Esophagus squamous epithelium (tissue), 5 donors: ENCODE measurements at regions not wholly inside any gene's neighbourhood (a gene's known extent, or its start where the extent isn't known, plus 50 kb on each side); places are given as distances from the start of the nearest gene placed in this dataset.
"Not testable (repeated sequence)": the region's sequence is repeated elsewhere in the genome, so short reads cannot be mapped to it uniquely, and the experiment has no call there.

Experiments used
- DNase-seq: peaks from one replicate; lab custom pipeline; 2025; lab: John Stamatoyannopoulos, UW
- H3K27ac ChIP-seq, 4 donors: fragments of 200-600 bp; sonication (generic); one replicate each; pipeline ENCODE4 v1.5.1; 2016 to 2019; ENCODE audit warnings: mild to moderate bottlenecking in 1 of 4
- H3K27me3 ChIP-seq, 4 donors: fragments of 200-600 bp; sonication (generic); 1 replicate in 3 of 4; 2 replicates in 1 of 4; pipeline versions ENCODE4 v1.5.1 to v1.6.0; 2017 to 2021; ENCODE audit warnings: antibody characterized with exemption in 1 of 4
- H3K36me3 ChIP-seq, 3 donors: fragments of 200-600 bp; sonication (generic); one replicate each; pipeline ENCODE4 v1.5.1; 2016 to 2019
- H3K4me1 ChIP-seq, 3 donors: fragments of 200-600 bp; sonication (generic); one replicate each; pipeline ENCODE4 v1.5.1; 2017 to 2019
- H3K4me3 ChIP-seq, 4 donors: fragments of 200-600 bp; sonication (generic); 1 replicate in 3 of 4; 2 replicates in 1 of 4; pipeline ENCODE4 v1.5.1; 2016 to 2019; ENCODE audit warnings: mild to moderate bottlenecking in 2 of 4, moderate library complexity in 1 of 4
- H3K9me3 ChIP-seq, 3 donors: fragments of 200-600 bp; sonication (generic); one replicate each; pipeline ENCODE4 v1.5.1; 2016 to 2019
- POLR2A ChIP-seq, 4 donors: fragments of 450-650 bp; IDR thresholded peaks; one replicate each; pipeline ENCODE4 v1.6.1; 2017; ENCODE audit warnings: antibody characterized with exemption in 4 of 4, mild to moderate bottlenecking in 4 of 4, moderate library complexity in 3 of 4
- WGBS, 2 donors: methylation state at CpG; one replicate each; pipeline ENCODE4 v1.1.5; 2018; 5-methylcytosine and 5-hydroxymethylcytosine counted together
- intact Hi-C: fragments of 100-400 bp; cut with DNase I; formaldehyde crosslinking; loops from one replicate; pipeline ENCODE4 v1.15.0; 2022
- TF ChIP-seq, protein P1 (sequence below), 6 experiments: fragments of 450-650 bp in 4 of 6; fragments of 200-600 bp in 2 of 6; sonication (generic) in 2 of 6; IDR thresholded peaks; one replicate each; pipeline ENCODE4 v1.5.1; 2016 to 2019; ENCODE audit warnings: antibody characterized with exemption in 6 of 6, mild to moderate bottlenecking in 4 of 6, moderate library complexity in 4 of 6
- donor health status: DM: yes; HTN: yes; CAD: no.

DNA sequence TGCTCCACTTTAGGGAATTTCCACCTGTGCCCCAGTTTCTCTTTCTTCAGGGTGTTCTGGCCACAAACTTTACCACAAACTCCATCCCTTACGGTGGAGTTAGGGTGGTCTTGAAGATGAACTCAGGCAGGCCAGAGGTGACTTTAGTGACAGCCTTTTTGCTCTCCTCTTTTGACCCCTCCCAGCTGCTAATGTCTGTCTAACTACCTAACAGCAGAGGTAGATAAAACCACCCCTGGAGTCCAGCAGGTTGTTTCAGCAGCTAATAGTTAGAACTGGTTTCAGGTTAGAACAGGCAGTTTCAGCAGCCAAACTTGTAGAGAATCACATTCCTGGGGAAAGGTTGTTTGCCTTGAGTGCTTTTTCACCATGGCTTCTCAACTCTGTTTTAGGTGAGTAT, 971.3 kb upstream of the CDH18 start:
- H3K4me3 ChIP-seq: no peak overlapping the region
- DNase-seq: no peak
- no peak overlapping the region for H3K27ac ChIP-seq
- TF ChIP-seq POLR2A (IDR thresholded peaks at IDR 0.05): no peak
- TF ChIP-seq, protein P1, sequence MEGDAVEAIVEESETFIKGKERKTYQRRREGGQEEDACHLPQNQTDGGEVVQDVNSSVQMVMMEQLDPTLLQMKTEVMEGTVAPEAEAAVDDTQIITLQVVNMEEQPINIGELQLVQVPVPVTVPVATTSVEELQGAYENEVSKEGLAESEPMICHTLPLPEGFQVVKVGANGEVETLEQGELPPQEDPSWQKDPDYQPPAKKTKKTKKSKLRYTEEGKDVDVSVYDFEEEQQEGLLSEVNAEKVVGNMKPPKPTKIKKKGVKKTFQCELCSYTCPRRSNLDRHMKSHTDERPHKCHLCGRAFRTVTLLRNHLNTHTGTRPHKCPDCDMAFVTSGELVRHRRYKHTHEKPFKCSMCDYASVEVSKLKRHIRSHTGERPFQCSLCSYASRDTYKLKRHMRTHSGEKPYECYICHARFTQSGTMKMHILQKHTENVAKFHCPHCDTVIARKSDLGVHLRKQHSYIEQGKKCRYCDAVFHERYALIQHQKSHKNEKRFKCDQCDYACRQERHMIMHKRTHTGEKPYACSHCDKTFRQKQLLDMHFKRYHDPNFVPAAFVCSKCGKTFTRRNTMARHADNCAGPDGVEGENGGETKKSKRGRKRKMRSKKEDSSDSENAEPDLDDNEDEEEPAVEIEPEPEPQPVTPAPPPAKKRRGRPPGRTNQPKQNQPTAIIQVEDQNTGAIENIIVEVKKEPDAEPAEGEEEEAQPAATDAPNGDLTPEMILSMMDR (IDR thresholded peaks at IDR 0.05): no peak
- H3K9me3 ChIP-seq: no peaks in the 10 kb centered on the region
- no peaks in the 10 kb centered on the region for H3K27me3 ChIP-seq
- 40 to 78% methylated on average over 1 of the region's 1 CpG for WGBS, 2 donors
- no peaks in the 10 kb centered on the region for H3K36me3 ChIP-seq
- H3K4me1 ChIP-seq: no peaks in the 10 kb centered on the region
- intact Hi-C loops: no loop called here

DNA sequence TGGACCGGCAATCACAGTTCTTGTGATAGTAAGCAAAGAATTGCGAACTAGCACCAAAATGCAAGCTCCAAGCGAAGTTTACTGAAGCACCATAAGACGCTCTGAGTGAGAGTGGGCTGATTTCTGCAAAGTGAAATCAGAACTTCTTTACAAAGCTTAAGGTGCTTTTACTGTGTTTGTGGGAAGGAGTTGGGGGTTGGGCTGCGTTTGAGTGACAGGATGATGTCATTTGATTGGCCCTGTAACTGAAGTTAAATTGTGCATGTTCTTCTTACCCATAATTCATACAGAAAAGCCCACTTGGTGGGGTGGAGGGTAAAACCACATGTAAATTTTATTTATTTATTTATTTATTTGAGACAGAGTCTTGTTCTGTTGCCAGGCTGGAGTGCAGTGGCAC, 970.6 kb upstream of the CDH18 start:
- Histone ChIP-seq H3K27me3 (no peaks in the 10 kb centered on the region), H3K27ac (no peak overlapping the region), H3K4me3 (no peak overlapping the region), H3K36me3 (no peaks in the 10 kb centered on the region), H3K9me3 (no peaks in the 10 kb centered on the region), H3K4me1 (no peaks in the 10 kb centered on the region)
- WGBS, 2 donors: 72 to 74% methylated on average over 5 of the region's 5 CpGs
- no peak for DNase-seq
- intact Hi-C loops: no loop called here
- TF ChIP-seq POLR2A (IDR thresholded peaks at IDR 0.05): no peak
- TF ChIP-seq, protein P1 (IDR thresholded peaks at IDR 0.05): no peak

DNA sequence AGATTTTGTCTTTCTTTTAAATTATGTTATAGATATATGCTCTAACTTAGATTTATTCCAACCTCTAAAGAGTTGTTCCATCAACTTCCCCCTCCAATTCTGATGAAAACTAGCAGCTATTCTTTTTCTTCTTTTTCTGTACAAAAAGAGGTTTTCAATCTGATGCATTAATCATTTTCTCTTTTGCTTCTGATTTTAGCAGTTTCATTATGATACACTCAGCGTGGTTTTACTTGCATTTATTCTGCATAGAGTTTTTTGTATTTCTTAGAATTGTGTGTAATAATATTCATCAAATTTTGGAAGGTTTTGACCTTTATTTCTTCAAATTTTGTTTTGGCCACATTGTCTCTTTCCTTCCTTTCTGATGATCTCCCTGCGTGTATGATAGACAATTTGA, 968.1 kb upstream of the CDH18 start:
- H3K36me3 ChIP-seq: no peaks in the 10 kb centered on the region
- DNase-seq: no peak
- 60 to 65% methylated on average over 2 of the region's 2 CpGs for WGBS, 2 donors
- H3K27me3 ChIP-seq: no peaks in the 10 kb centered on the region
- TF ChIP-seq, protein P1 (IDR thresholded peaks at IDR 0.05): no peak
- TF ChIP-seq POLR2A (IDR thresholded peaks at IDR 0.05): no peak
- H3K27ac ChIP-seq: no peak overlapping the region
- intact Hi-C loops: no loop called here
- H3K9me3 ChIP-seq: no peaks in the 10 kb centered on the region
- no peak overlapping the region for H3K4me3 ChIP-seq
- no peaks in the 10 kb centered on the region for H3K4me1 ChIP-seq

DNA sequence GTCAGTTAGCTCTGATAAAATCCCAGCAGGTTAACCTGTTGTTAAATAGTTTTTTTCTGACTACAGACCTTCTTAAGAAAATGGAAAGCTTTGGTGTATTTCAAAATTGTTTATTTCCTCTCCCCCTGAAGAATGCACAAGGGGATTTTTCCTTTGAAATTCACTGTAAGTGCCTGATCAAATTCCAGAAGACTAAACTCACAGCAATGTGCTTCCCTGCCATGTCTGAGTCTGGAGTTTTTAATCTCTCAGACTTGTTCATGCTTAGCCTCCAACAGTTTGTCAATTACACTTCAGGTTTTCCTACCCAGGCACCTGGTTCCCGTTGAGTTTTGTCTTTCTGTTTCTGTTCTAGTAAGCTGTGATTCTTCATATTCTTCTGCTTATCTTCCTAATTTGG, 961.6 kb upstream of the CDH18 start:
- no peak for DNase-seq
- H3K9me3 ChIP-seq: no peaks in the 10 kb centered on the region
- 17 to 39% methylated on average over 1 of the region's 1 CpG for WGBS, 2 donors
- H3K4me1 ChIP-seq: no peaks in the 10 kb centered on the region
- no peaks in the 10 kb centered on the region for H3K27me3 ChIP-seq
- H3K36me3 ChIP-seq: no peaks in the 10 kb centered on the region
- intact Hi-C loops: no loop called here
- H3K4me3 ChIP-seq: no peak overlapping the region
- TF ChIP-seq, protein P1 (IDR thresholded peaks at IDR 0.05): no peak
- no peak for TF ChIP-seq POLR2A (IDR thresholded peaks at IDR 0.05)
- no peak overlapping the region for H3K27ac ChIP-seq

DNA sequence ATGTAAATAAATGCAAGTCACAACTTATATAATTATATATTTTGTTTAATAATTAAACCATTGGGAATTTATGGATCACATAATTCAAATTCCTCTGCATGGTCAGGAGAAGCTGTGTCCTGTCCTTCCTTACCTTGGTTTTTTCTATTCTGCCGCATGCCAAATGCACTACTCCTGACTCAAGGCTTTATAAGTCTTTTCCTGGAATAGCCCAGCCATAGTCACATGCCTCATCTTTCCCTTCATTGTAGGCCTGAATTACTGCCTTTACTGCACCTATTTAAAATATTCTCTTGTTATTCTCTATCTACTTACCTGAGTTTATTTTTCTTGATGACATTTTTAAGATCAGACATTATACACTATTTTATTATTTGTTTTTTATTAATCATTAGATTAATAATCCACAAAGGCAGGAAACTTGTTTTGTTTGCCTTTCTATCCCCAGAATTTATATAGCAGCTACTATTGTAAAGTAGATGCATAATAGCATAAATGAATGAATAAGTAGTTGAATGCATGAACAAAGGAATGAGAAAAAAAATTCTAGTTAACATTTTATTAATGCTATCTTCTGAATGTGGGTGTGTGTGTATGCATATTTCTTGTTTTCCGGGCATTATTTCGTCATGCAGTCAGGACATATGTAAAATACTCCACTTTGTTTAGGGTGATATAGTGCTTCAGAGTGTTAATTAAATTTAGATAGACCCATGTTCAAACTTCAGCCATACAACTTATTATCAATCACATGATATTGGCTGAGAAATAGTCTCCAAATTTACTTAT, 955.4 kb upstream of the CDH18 start:
- H3K4me3 ChIP-seq, H3K36me3 ChIP-seq, H3K27me3 ChIP-seq, DNase-seq, H3K9me3 ChIP-seq, H3K27ac ChIP-seq, intact Hi-C loops, H3K4me1 ChIP-seq: not testable (repeated sequence)
- 73 to 80% methylated on average over 3 of the region's 3 CpGs for WGBS, 2 donors

DNA sequence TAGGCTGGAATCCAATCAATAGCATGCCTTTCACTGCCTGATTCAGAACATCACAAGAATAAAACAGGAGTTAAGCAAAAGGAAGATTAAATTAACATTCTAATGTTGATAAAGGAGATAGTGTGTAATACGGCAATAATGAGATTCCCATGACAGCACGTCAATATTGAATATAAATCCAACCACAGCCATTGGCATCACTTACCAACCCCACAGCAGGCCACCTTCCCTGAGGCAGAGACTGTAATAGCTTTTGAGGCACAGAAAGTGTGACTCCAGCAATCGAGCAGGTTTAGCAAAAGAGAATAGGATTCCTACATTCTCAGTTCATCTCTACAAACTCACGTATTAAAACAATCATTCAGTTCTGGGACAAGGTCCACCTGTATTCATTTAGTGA, 954.6 kb upstream of the CDH18 start:
- H3K27ac ChIP-seq, H3K36me3 ChIP-seq, H3K4me1 ChIP-seq, H3K9me3 ChIP-seq, intact Hi-C loops, H3K27me3 ChIP-seq, DNase-seq, H3K4me3 ChIP-seq: not testable (repeated sequence)
- WGBS, 2 donors: 57 to 60% methylated on average over 4 of the region's 4 CpGs

DNA sequence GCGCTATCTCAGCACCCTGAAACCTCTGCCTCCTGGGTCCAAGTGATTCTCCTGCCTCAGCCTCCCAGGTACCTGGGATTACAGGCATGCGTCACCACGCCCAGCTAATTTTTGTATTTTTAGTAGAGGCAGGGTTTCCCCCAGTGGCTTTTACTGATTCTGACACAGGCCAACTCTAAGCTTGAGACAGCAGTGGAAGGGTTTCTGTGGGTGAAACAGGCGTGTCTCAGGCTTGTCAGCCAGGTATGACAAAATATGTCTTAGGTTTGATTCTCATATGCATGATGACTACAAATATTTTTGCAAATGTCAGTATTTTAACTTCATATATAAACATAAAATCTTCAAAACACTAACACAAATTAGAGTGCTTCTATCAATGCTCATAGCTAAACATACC, 952.8 kb upstream of the CDH18 start:
- H3K27me3 ChIP-seq, DNase-seq, H3K27ac ChIP-seq, H3K36me3 ChIP-seq, intact Hi-C loops, H3K4me3 ChIP-seq, H3K9me3 ChIP-seq, H3K4me1 ChIP-seq: not testable (repeated sequence)
- WGBS, 2 donors: 66 to 79% methylated on average over 3 of the region's 4 CpGs

DNA sequence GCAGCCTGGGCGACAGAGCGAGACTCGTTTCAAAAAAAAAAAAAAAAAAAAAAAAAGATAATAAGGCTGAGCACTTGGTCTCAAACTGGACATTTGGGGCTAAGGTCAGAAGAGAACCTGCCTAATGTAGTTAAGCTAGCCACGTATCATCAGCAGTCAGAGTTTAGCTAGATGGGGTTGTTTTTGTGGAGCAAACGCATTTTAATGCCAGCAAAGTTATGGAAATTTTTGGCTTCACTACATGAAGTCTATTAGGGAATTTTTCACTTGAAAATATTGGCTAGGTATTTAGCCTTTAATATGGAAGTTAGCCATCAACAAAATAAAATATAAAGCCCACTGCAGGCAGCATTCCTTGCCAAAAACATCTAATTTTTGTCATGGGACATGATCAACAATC, 902.9 kb upstream of the CDH18 start:
- H3K4me3 ChIP-seq, H3K36me3 ChIP-seq, H3K4me1 ChIP-seq, intact Hi-C loops, H3K27ac ChIP-seq, H3K9me3 ChIP-seq, H3K27me3 ChIP-seq, DNase-seq: not testable (repeated sequence)
- 72 to 84% methylated on average over 5 of the region's 5 CpGs for WGBS, 2 donors

DNA sequence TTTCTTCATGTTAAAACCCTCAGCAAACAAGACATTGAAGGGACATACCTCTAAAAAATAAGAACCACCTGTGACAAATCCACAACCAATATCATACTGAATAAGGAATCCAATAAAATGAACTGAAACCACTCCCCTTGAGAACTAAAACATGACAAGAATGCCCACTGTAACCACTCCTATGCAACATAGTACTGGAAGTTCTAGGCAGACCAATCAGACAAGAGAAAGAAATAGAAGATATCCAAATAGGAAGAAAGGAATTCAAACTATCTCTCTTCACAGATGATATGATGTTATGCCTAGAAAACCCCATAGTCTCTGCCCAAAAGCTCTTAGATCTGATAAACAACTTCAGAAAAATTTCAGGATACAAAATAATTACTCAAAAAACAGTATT, 887.7 kb upstream of the CDH18 start:
- H3K27me3 ChIP-seq, DNase-seq, H3K4me3 ChIP-seq, H3K4me1 ChIP-seq, intact Hi-C loops, H3K27ac ChIP-seq, H3K9me3 ChIP-seq, H3K36me3 ChIP-seq: not testable (repeated sequence)
